HCT116 (cell line): ENCODE measurements at regions not wholly inside any gene's neighbourhood (a gene's known extent, or its start where the extent isn't known, plus 50 kb on each side); places are given as distances from the start of the nearest gene placed in this dataset.

Source experiments
- ATAC-seq: fragments of 200-7000 bp; cut with Tn5 transposase; 2 replicates; pipeline ENCODE4 v1.9.1; 2020; ENCODE audit warnings: mild to moderate bottlenecking, moderate library complexity
- BruUV-seq: library from RNA; stranded (reverse); fragments of 400-500 nt; replicated peaks from 2 replicates; lab custom pipeline; 2021; lab: Mats Ljungman, UMichigan
- CTCF ChIA-PET: fragments of 300-600 bp; sonication (Branson Sonifier 250); formaldehyde crosslinking; loops from one replicate; lab custom pipeline; 2021; ENCODE audit warnings: antibody characterized with exemption; lab: Charles Lee
- POLR2A ChIA-PET: fragments of 300-600, 350-600 bp; sonication (Branson Sonifier 250); formaldehyde crosslinking; loops from one replicate; lab custom pipeline; 2021; ENCODE audit warnings: antibody characterized with exemption; lab: Charles Lee
- RAD21 ChIA-PET, 2 experiments: fragments of 300-600 bp; sonication (Branson Sonifier 250); formaldehyde crosslinking; loops; one replicate each; lab custom pipeline; 2023; ENCODE audit warnings: low total read pairs in 2 of 2; ENCODE audit not compliant: uncharacterized antibody in 2 of 2, unreplicated experiment in 2 of 2, low non-redundant PET in 1 of 2; lab: Charles Lee
- DNase-seq: peaks from one replicate; pipeline ENCODE4 v3.0.0-alpha.2; 2010; ENCODE audit warnings: low read depth, low spot score
- H2AFZ ChIP-seq: fragments of 200-600 bp; shearing (Covaris generic), sonication (generic); 2 replicates; pipeline ENCODE4 v1.6.1; 2017; ENCODE audit warnings: low read depth, mixed run types, mixed read lengths, antibody characterized with exemption, low read length; ENCODE audit not compliant: poor library complexity, severe bottlenecking
- H3K27ac ChIP-seq: 2 replicates; pipeline ENCODE4 v1.5.1; 2012; ENCODE audit warnings: low read depth, low read length
- H3K27me3 ChIP-seq: fragments of 200-600 bp; sonication (generic); 2 replicates; pipeline ENCODE4 v1.6.1; 2016; ENCODE audit warnings: mixed run types, low read length, mixed read lengths; ENCODE audit not compliant: insufficient read depth
- H3K36me3 ChIP-seq, 2 experiments: fragments of 200-500 bp in 1 of 2; fragments of 200-600 bp in 1 of 2; sonication (Bioruptor generic) in 1 of 2; sonication (generic) in 1 of 2; 2 replicates each; pipeline versions ENCODE4 v1.5.1 to v1.6.1; 2014 to 2016; ENCODE audit warnings: low read length in 2 of 2, inconsistent platforms in 1 of 2, mixed read lengths in 1 of 2, mixed run types in 1 of 2; ENCODE audit not compliant: insufficient read depth in 2 of 2, control insufficient read depth in 1 of 2
- H3K4me1 ChIP-seq, 2 experiments: fragments of 200-600 bp in 1 of 2; sonication (generic) in 1 of 2; 2 replicates each; pipeline versions ENCODE4 v1.5.1 to v1.6.1; 2012 to 2017; ENCODE audit warnings: low read length in 2 of 2, inconsistent platforms in 1 of 2, mild to moderate bottlenecking in 1 of 2, mixed read lengths in 1 of 2, mixed run types in 1 of 2, moderate library complexity in 1 of 2; ENCODE audit not compliant: insufficient read depth in 2 of 2, control insufficient read depth in 1 of 2
- H3K4me2 ChIP-seq: fragments of 200-600 bp; sonication (generic); 2 replicates; pipeline ENCODE4 v1.6.1; 2017; ENCODE audit warnings: mixed run types, low read length, mixed read lengths
- H3K4me3 ChIP-seq, 2 experiments: fragments of 200-600 bp in 1 of 2; sonication (generic) in 1 of 2; replicated peaks in 1 of 2; 2 replicates each; pipeline ENCODE4 v1.5.1; 2011 to 2016; ENCODE audit warnings: low read length in 2 of 2, control low read depth in 1 of 2, low read depth in 1 of 2, mild to moderate bottlenecking in 1 of 2, mixed read lengths in 1 of 2, mixed run types in 1 of 2
- H3K79me2 ChIP-seq: fragments of 200-600 bp; sonication (generic); 2 replicates; pipeline ENCODE4 v1.6.1; 2017; ENCODE audit warnings: mild to moderate bottlenecking, mixed run types, low read length, moderate library complexity, mixed read lengths; ENCODE audit not compliant: insufficient read depth
- H3K9ac ChIP-seq: fragments of 200-600 bp; sonication (generic); 2 replicates; pipeline ENCODE4 v1.6.1; 2016; ENCODE audit warnings: low read length, mixed read lengths
- H3K9me2 ChIP-seq: fragments of 200-600 bp; sonication (generic), shearing (Covaris generic); 2 replicates; pipeline ENCODE4 v1.6.1; 2017; ENCODE audit warnings: mixed run types, mild to moderate bottlenecking, moderate library complexity; ENCODE audit not compliant: insufficient read depth
- H3K9me3 ChIP-seq, 2 experiments: fragments of 200-500 bp in 1 of 2; fragments of 200-600 bp in 1 of 2; sonication (Bioruptor generic) in 1 of 2; sonication (generic) in 1 of 2; 2 replicates each; pipeline ENCODE4 v1.6.1; 2014 to 2017; ENCODE audit warnings: low read length in 2 of 2, mixed read lengths in 2 of 2, inconsistent platforms in 1 of 2, low read depth in 1 of 2, mild to moderate bottlenecking in 1 of 2, mixed run types in 1 of 2, moderate library complexity in 1 of 2; ENCODE audit not compliant: control insufficient read depth in 1 of 2, insufficient read depth in 1 of 2
- H4K20me1 ChIP-seq: fragments of 200-600 bp; sonication (generic), shearing (Covaris generic); 2 replicates; pipeline ENCODE4 v1.6.1; 2017; ENCODE audit warnings: mixed run types, mild to moderate bottlenecking, moderate library complexity; ENCODE audit not compliant: insufficient read depth
- CBX3 ChIP-seq: IDR thresholded peaks from 2 replicates; pipeline ENCODE4 v1.6.1; 2012; ENCODE audit warnings: low read depth
- CEBPB ChIP-seq: IDR thresholded peaks from 2 replicates; pipeline ENCODE4 v1.6.1; 2012; ENCODE audit warnings: low read depth
- EGR1 ChIP-seq: IDR thresholded peaks from 2 replicates; pipeline ENCODE4 v1.6.1; 2012; ENCODE audit warnings: low read depth
- ELF1 ChIP-seq: IDR thresholded peaks from 2 replicates; pipeline ENCODE4 v1.6.1; 2012; ENCODE audit warnings: low read depth, borderline replicate concordance
- EZH2 ChIP-seq: fragments of 200-600 bp; sonication (generic); IDR thresholded peaks from 2 replicates; pipeline ENCODE4 v1.6.1; 2017; ENCODE audit warnings: antibody characterized with exemption, mixed run types
- EZH2phosphoT487 ChIP-seq: fragments of 200-600 bp; IDR thresholded peaks from 2 replicates; pipeline ENCODE4 v1.6.1; 2018; ENCODE audit warnings: antibody characterized with exemption, borderline replicate concordance
- FOSL1 ChIP-seq: IDR thresholded peaks from 2 replicates; pipeline ENCODE4 v1.6.1; 2012; ENCODE audit warnings: low read depth
- JUND ChIP-seq: IDR thresholded peaks from 2 replicates; pipeline ENCODE4 v1.6.1; 2012
- MAX ChIP-seq: IDR thresholded peaks from 2 replicates; pipeline ENCODE4 v1.6.1; 2012
- POLR2A ChIP-seq: IDR thresholded peaks from 2 replicates; pipeline ENCODE4 v1.7.0; 2011; ENCODE audit warnings: borderline replicate concordance; ENCODE audit not compliant: insufficient read depth, insufficient read length; ENCODE audit errors: extremely low read depth
- SP1 ChIP-seq: IDR thresholded peaks from 2 replicates; pipeline ENCODE4 v1.6.1; 2012; ENCODE audit warnings: low read depth
- TCF7L2 ChIP-seq: IDR thresholded peaks from 2 replicates; pipeline ENCODE4 v1.7.0; 2011; ENCODE audit warnings: borderline replicate concordance, inconsistent platforms; ENCODE audit not compliant: insufficient read depth, insufficient read length; ENCODE audit errors: extremely low read depth
- YY1 ChIP-seq: IDR thresholded peaks from 2 replicates; pipeline ENCODE4 v1.6.1; 2011; ENCODE audit warnings: low read length, low read depth, moderate library complexity, mild to moderate bottlenecking; ENCODE audit not compliant: insufficient replicate concordance; ENCODE audit errors: extremely low read depth
- intact Hi-C: fragments of 100-400 bp; cut with micrococcal nuclease; formaldehyde crosslinking; loops from 2 replicates; pipeline ENCODE4 v1.10.0; 2022
- TF ChIP-seq, protein P1 (sequence below): IDR thresholded peaks from 2 replicates; pipeline ENCODE4 v1.6.1; 2011; ENCODE audit warnings: mild to moderate bottlenecking, low read length, moderate library complexity; ENCODE audit not compliant: insufficient replicate concordance; ENCODE audit errors: extremely low read depth

- DNase-seq = no peak
- intact Hi-C loops = no loop called here
Observed at GRCh38 chr16:63315229-63315628, 1279.0 kb upstream of the CDH8 start.

GRCh38 chr16:63312346-63312745 is 1276.1 kb upstream of the CDH8 start:
- no peak overlapping the region for H3K9ac ChIP-seq
- no peaks in the 10 kb centered on the region for H3K79me2 ChIP-seq
- H3K27ac ChIP-seq = no peak overlapping the region
- no peaks in the 10 kb centered on the region for H3K27me3 ChIP-seq
- TF ChIP-seq YY1 (no peak), MAX (no peak), CEBPB (no peak), CBX3 (no peak), POLR2A (no peak), JUND (no peak), ELF1 (no peak), EGR1 (no peak), EZH2phosphoT487 (no peak), SP1 (no peak), FOSL1 (no peak)
- TF ChIP-seq, protein P1, sequence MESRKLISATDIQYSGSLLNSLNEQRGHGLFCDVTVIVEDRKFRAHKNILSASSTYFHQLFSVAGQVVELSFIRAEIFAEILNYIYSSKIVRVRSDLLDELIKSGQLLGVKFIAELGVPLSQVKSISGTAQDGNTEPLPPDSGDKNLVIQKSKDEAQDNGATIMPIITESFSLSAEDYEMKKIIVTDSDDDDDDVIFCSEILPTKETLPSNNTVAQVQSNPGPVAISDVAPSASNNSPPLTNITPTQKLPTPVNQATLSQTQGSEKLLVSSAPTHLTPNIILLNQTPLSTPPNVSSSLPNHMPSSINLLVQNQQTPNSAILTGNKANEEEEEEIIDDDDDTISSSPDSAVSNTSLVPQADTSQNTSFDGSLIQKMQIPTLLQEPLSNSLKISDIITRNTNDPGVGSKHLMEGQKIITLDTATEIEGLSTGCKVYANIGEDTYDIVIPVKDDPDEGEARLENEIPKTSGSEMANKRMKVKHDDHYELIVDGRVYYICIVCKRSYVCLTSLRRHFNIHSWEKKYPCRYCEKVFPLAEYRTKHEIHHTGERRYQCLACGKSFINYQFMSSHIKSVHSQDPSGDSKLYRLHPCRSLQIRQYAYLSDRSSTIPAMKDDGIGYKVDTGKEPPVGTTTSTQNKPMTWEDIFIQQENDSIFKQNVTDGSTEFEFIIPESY = no peak
- TF ChIP-seq, all 23 proteins: peak for 0
- H2AFZ ChIP-seq = no peak overlapping the region
- H3K4me3 ChIP-seq = no peak overlapping the region
- no peak overlapping the region for H3K4me2 ChIP-seq
- peaks cover 8 to 26% of the 10 kb centered on the region in 2 experiments; a peak in 2 of 4 replicates for H3K9me3 ChIP-seq
- ChIA-PET RAD21 (no interaction called here), CTCF (no interaction called here), POLR2A (no interaction called here)
- no peaks in the 10 kb centered on the region for H3K4me1 ChIP-seq
- H3K36me3 ChIP-seq = no peaks in the 10 kb centered on the region
- no peaks in the 10 kb centered on the region for H3K9me2 ChIP-seq
- no peak for ATAC-seq
- intact Hi-C loops = no loop called here
- no peaks in the 10 kb centered on the region for H4K20me1 ChIP-seq
- DNase-seq = no peak
- no TSS peak for BruUV-seq

More at GRCh38 chr16:63315229-63315628, 1279.0 kb upstream of the CDH8 start:
- Histone ChIP-seq H3K27me3 (no peaks in the 10 kb centered on the region), H2AFZ (no peak overlapping the region), H3K9me2 (no peaks in the 10 kb centered on the region), H3K36me3 (no peaks in the 10 kb centered on the region), H3K79me2 (no peaks in the 10 kb centered on the region), H3K27ac (no peak overlapping the region), H3K4me1 (no peaks in the 10 kb centered on the region), H3K9me3 (peaks cover 7 to 20% of the 10 kb centered on the region in 2 experiments; a peak in 2 of 4 replicates), H3K4me3 (no peak overlapping the region), H3K9ac (no peak overlapping the region), H4K20me1 (no peaks in the 10 kb centered on the region), H3K4me2 (no peak overlapping the region)
- no peak for TF ChIP-seq EZH2
- no peak for TF ChIP-seq JUND
- TF ChIP-seq TCF7L2 = no peak
- no peak for ATAC-seq
- CTCF ChIA-PET = no interaction called here
- POLR2A ChIA-PET = no interaction called here
- no TSS peak for BruUV-seq
- RAD21 ChIA-PET = no interaction called here
